GM06990 (cell line): ENCODE measurements at regions not wholly inside any gene's neighbourhood (a gene's known extent, or its start where the extent isn't known, plus 50 kb on each side); places are given as distances from the start of the nearest gene placed in this dataset.
"Not testable (repeated sequence)": the region's sequence is repeated elsewhere in the genome, so short reads cannot be mapped to it uniquely, and the experiment has no call there.

Experiments
- DNase-seq: peaks from one replicate; pipeline ENCODE4 v3.0.0-alpha.2; 2011; ENCODE audit not compliant: insufficient read length; ENCODE audit errors: extremely low read depth
- H3K27me3 ChIP-seq: replicated peaks from 2 replicates; pipeline ENCODE4 v1.6.0; 2011; ENCODE audit warnings: low read length; ENCODE audit not compliant: control insufficient read depth, insufficient read depth
- H3K36me3 ChIP-seq: 2 replicates; pipeline ENCODE4 v1.5.1; 2011; ENCODE audit warnings: low read length; ENCODE audit not compliant: control insufficient read depth, insufficient read depth
- H3K4me3 ChIP-seq: replicated peaks from 2 replicates; pipeline ENCODE4 v1.5.1; 2011; ENCODE audit warnings: low read depth, mild to moderate bottlenecking, control low read depth, low read length
- TF ChIP-seq, protein P1 (sequence below): IDR thresholded peaks from 2 replicates; pipeline ENCODE4 v1.5.1; 2011; ENCODE audit warnings: low read length, control low read depth, mild to moderate bottlenecking, inconsistent platforms; ENCODE audit not compliant: insufficient read depth, poor library complexity, severe bottlenecking

DNA sequence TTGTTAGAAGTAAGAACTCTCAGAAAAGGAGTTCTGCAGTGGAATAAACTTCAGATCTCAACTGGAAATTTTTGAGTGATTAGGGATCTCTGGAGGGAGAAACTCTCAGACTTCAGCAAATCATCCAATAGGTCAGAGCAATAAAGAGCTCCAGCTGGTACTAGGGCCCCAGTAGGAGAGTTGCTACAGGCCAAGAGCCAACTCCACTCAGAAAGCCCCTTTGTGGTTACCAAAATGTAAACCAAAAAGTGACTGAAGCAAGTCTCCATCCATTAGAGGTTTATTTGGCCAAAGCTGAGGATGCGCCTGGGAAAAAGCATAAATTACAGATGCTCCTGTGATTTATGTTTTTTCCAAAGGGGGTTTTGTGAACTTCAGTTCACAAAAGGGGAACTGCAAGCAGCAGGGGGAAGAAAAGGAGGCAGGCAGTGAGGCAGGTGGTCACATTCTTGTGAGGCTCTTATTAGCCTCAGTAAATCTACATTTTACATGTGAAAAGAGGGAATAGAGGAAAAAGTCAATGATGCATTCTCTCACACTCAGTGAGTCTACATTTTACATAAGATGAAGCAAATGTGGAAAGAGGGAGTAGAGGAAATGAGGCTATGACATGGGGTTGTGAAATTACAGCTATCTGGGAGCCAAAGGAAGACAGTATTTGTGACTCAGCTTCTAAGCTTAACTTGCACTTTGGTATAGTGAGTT lies 92.4 kb upstream of the DAZL start:
- DNase-seq = no peak
- TF ChIP-seq, protein P1, sequence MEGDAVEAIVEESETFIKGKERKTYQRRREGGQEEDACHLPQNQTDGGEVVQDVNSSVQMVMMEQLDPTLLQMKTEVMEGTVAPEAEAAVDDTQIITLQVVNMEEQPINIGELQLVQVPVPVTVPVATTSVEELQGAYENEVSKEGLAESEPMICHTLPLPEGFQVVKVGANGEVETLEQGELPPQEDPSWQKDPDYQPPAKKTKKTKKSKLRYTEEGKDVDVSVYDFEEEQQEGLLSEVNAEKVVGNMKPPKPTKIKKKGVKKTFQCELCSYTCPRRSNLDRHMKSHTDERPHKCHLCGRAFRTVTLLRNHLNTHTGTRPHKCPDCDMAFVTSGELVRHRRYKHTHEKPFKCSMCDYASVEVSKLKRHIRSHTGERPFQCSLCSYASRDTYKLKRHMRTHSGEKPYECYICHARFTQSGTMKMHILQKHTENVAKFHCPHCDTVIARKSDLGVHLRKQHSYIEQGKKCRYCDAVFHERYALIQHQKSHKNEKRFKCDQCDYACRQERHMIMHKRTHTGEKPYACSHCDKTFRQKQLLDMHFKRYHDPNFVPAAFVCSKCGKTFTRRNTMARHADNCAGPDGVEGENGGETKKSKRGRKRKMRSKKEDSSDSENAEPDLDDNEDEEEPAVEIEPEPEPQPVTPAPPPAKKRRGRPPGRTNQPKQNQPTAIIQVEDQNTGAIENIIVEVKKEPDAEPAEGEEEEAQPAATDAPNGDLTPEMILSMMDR = no peak
- Histone ChIP-seq H3K36me3 (no peaks in the 10 kb centered on the region), H3K27me3 (no peaks in the 10 kb centered on the region), H3K4me3 (no peak overlapping the region)

DNA sequence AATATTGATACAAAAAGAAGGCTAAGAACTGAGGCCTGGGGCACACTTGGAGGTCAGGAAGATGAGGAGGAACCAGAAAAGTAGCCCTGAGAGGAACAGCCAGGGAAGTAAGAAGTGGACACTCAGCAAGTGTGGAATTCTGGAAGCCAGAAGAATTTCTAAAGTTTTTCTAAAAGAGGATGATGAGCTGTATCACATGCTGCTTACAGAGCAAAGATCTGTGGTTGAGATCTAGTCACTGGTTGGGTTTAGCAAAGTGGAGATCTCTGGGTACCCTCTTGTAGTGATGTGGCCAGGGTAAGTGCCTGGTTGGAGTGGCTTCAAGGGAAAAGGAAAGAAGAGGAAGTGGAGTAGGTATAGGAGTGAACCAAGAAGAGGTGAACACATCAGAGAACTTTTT lies 95.4 kb upstream of the DAZL start:
- no peak overlapping the region for H3K4me3 ChIP-seq
- H3K27me3 ChIP-seq = no peaks in the 10 kb centered on the region; the same call in 1 of the 2 replicates
- H3K36me3 ChIP-seq = no peaks in the 10 kb centered on the region
- DNase-seq = no peak
- TF ChIP-seq, protein P1 = no peak

DNA sequence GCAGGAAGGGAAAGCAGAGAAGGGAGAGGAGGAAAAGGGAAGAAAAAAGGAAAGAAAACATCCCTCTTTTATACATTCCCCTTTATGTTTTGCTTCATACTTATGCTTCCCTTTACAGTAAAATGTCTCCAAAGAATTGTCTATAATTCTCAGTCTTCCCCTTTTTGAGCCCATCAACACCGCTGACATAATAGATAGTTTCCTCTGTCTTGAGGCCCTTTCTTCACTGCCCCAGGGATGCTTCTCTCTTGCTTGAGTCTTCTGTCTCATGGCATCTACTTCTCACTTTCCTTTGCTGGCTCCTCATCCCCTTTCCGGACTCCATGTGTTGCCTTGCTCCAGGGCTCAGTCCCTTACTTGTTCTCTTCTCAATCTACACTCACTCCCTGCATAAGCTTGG lies 99.7 kb upstream of the DAZL start:
- Histone ChIP-seq H3K27me3 (no peaks in the 10 kb centered on the region; the same call in 1 of the 2 replicates), H3K4me3 (no peak overlapping the region), H3K36me3 (no peaks in the 10 kb centered on the region)
- TF ChIP-seq, protein P1 = no peak
- no peak for DNase-seq

DNA sequence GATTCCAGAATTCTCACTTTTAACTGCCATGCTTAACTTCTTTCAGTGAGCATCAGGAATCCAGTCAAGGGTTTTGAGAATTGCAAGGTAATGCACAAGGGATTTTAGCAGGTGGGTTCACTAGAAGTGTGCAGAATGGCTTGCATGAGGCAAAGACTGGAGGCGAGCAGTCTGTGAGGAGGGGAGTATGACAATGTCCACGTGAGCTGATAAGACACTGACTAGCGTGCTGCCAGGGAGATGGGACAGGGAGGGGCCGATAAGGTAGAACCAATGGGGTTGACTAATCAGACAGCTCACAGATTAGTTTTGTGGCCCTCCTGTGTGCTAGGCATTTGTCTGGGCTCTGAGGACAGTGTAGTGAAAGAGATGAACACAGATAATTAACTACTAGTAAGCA lies 102.0 kb upstream of the DAZL start:
- DNase-seq = no peak
- H3K36me3 ChIP-seq = no peaks in the 10 kb centered on the region
- no peaks in the 10 kb centered on the region; the same call in 1 of the 2 replicates for H3K27me3 ChIP-seq
- TF ChIP-seq, protein P1 = no peak
- H3K4me3 ChIP-seq = no peak overlapping the region

DNA sequence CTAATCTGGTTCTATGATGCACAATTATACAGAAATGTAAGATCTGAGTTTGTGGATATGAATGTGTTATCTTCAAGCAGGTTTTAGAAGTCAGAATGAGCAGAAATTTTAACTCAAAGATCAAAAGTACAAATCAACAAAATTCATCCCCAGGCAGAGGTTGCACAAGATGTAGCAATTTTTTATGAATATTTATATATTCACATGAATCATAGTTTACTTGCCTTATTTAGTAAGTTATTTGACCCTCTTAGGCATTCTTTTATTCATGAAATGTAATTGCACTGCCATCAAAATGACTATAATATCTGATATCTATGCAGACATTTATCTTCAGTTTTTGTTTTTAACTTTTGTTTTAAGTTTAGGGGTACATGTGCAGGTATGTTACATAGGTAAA lies 103.1 kb upstream of the DAZL start:
- TF ChIP-seq, protein P1 = no peak
- H3K4me3 ChIP-seq = no peak overlapping the region
- H3K36me3 ChIP-seq = no peaks in the 10 kb centered on the region
- DNase-seq = no peak
- H3K27me3 ChIP-seq = no peaks in the 10 kb centered on the region; the same call in 1 of the 2 replicates

DNA sequence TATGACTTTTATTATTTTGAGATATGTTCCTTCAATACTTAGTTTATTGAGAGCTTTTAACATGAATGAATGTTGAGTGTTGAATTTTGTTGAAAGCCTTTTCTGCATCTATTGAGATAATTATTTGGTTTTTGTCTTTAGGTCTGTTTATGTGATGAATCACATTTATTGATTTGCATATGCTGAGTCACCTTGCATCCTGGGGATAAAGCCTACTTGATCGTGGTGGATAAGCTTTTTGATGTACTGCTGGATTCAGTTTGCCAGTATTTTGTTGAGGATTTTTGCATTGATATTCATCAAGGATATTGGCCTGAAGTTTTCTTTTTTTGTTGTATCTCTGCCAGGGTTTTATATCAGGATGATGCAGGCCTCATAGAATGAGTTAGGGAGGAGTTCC lies 106.5 kb upstream of the DAZL start:
- not testable (repeated sequence) for H3K4me3 ChIP-seq, H3K27me3 ChIP-seq, H3K36me3 ChIP-seq, DNase-seq
